ENCODE measurements at regions not wholly inside any gene's neighbourhood (a gene's known extent, or its start where the extent isn't known, plus 50 kb on each side); places are given as distances from the start of the nearest gene placed in this dataset.

DNA sequence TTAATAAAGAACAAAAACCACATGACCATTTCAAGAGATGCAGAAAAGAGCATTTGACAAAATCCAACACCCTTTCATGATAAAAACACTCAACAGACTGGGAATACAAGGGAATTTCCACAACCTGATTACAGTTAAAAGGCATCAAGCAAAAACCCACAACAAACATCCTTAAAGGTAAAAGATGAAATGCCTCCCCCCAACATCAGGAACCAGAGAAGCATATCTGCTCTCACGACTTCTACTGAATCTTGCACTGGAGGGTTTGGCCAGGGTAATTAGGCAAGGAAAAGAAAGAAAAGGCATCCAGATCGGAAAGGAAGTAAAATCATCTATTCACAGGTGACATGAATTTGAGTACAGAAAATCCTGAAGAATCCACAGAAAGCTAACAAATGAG lies 59.5 kb upstream of the SFMBT2 start:
- no peak for ATAC-seq
- no peak overlapping the region for H3K4me3 Mint-ChIP-seq
- no peak overlapping the region for H3K27ac Mint-ChIP-seq
- DNase-seq = no peak
- H3K36me3 Mint-ChIP-seq (ENCODE audit: low read depth) = no peaks in the 10 kb centered on the region
- H3K9me3 Mint-ChIP-seq = no peaks in the 10 kb centered on the region
- peaks cover 38% of the 10 kb centered on the region for H3K4me1 Mint-ChIP-seq
- no peaks in the 10 kb centered on the region for H3K27me3 Mint-ChIP-seq

GRCh38 chr10:7467031-7467667 lies 56.3 kb upstream of the SFMBT2 start:
- H3K4me3 Mint-ChIP-seq = no peak overlapping the region
- no peak for ATAC-seq

GRCh38 chr10:7464691-7465090 lies 53.9 kb upstream of the SFMBT2 start:
- ATAC-seq = no peak
- no peak for DNase-seq
- no peaks in the 10 kb centered on the region for H3K27me3 Mint-ChIP-seq
- H3K9me3 Mint-ChIP-seq = peaks cover 4% of the 10 kb centered on the region
- no peak overlapping the region for H3K4me3 Mint-ChIP-seq
- H3K4me1 Mint-ChIP-seq = peaks cover 6% of the 10 kb centered on the region
- H3K27ac Mint-ChIP-seq = no peak overlapping the region
- no peaks in the 10 kb centered on the region for H3K36me3 Mint-ChIP-seq (ENCODE audit: low read depth)

More at GRCh38 chr10:7467031-7467667, 56.3 kb upstream of the SFMBT2 start:
- H3K36me3 Mint-ChIP-seq (ENCODE audit: low read depth) = no peaks in the 10 kb centered on the region
- peaks cover 4% of the 10 kb centered on the region for H3K9me3 Mint-ChIP-seq
- DNase-seq = no peak
- H3K27me3 Mint-ChIP-seq = no peaks in the 10 kb centered on the region
- no peak overlapping the region for H3K27ac Mint-ChIP-seq
- H3K4me1 Mint-ChIP-seq = peaks cover 29% of the 10 kb centered on the region
